ENCODE measurements at regions not wholly inside any gene's neighbourhood (a gene's known extent, or its start where the extent isn't known, plus 50 kb on each side); places are given as distances from the start of the nearest gene placed in this dataset.

- no peak for FAIRE-seq
- DNase-seq (ENCODE audit: extremely low spot score, insufficient read length, low read depth), result no peak
Observed at GRCh38 chr16:82262244-82262643, 92.2 kb upstream of the MPHOSPH6 start.

- DNase-seq (ENCODE audit: extremely low spot score, insufficient read length, low read depth) (no peak), FAIRE-seq (no peak)
Observed at GRCh38 chr16:82260212-82260795, 90.3 kb upstream of the MPHOSPH6 start.

GRCh38 chr16:82259731-82260130 lies 89.7 kb upstream of the MPHOSPH6 start:
- FAIRE-seq (no peak), DNase-seq (ENCODE audit: extremely low spot score, insufficient read length, low read depth) (no peak)

GRCh38 chr16:82257990-82258389 lies 88.0 kb upstream of the MPHOSPH6 start:
- FAIRE-seq (no peak), DNase-seq (ENCODE audit: extremely low spot score, insufficient read length, low read depth) (no peak)

GRCh38 chr16:82252582-82252981 lies 82.6 kb upstream of the MPHOSPH6 start:
- FAIRE-seq (no peak), DNase-seq (ENCODE audit: extremely low spot score, insufficient read length, low read depth) (no peak)

- DNase-seq (ENCODE audit: extremely low spot score, insufficient read length, low read depth) (no peak), FAIRE-seq (no peak)
Observed at GRCh38 chr16:82248677-82249076, 78.7 kb upstream of the MPHOSPH6 start.

- FAIRE-seq (no peak), DNase-seq (ENCODE audit: extremely low spot score, insufficient read length, low read depth) (no peak)
Observed at GRCh38 chr16:82248012-82248656, 78.1 kb upstream of the MPHOSPH6 start.

GRCh38 chr16:82242201-82242600 lies 72.2 kb upstream of the MPHOSPH6 start:
- no peak for DNase-seq (ENCODE audit: extremely low spot score, insufficient read length, low read depth)
- FAIRE-seq, result no peak

GRCh38 chr16:82241469-82242052 lies 71.5 kb upstream of the MPHOSPH6 start:
- no peak for DNase-seq (ENCODE audit: extremely low spot score, insufficient read length, low read depth)
- FAIRE-seq, result no peak

- no peak for DNase-seq (ENCODE audit: extremely low spot score, insufficient read length, low read depth)
- FAIRE-seq, result no peak
Observed at GRCh38 chr16:82240111-82240510, 70.1 kb upstream of the MPHOSPH6 start.

GRCh38 chr16:82236875-82237274 lies 66.9 kb upstream of the MPHOSPH6 start:
- FAIRE-seq (no peak), DNase-seq (ENCODE audit: extremely low spot score, insufficient read length, low read depth) (no peak)

- FAIRE-seq (peak; percentile 31), DNase-seq (ENCODE audit: extremely low spot score, insufficient read length, low read depth) (no peak)
Observed at GRCh38 chr16:82236415-82236814, 66.4 kb upstream of the MPHOSPH6 start.

- FAIRE-seq, result no peak
- DNase-seq (ENCODE audit: extremely low spot score, insufficient read length, low read depth), result no peak
Observed at GRCh38 chr16:82232806-82233205, 62.8 kb upstream of the MPHOSPH6 start.

- DNase-seq (ENCODE audit: extremely low spot score, insufficient read length, low read depth) (no peak), FAIRE-seq (no peak)
Observed at GRCh38 chr16:82231008-82231787, 61.2 kb upstream of the MPHOSPH6 start.

- FAIRE-seq, result peak; percentile 86
- peak; percentile 4 for DNase-seq (ENCODE audit: extremely low spot score, insufficient read length, low read depth)
Observed at GRCh38 chr16:82229800-82230619, 60.0 kb upstream of the MPHOSPH6 start.

- FAIRE-seq (no peak), DNase-seq (ENCODE audit: extremely low spot score, insufficient read length, low read depth) (no peak)
Observed at GRCh38 chr16:82226327-82226726, 56.3 kb upstream of the MPHOSPH6 start.

GRCh38 chr16:82224821-82225220 lies 54.8 kb upstream of the MPHOSPH6 start:
- FAIRE-seq, result no peak
- DNase-seq (ENCODE audit: extremely low spot score, insufficient read length, low read depth), result no peak

- DNase-seq (ENCODE audit: extremely low spot score, insufficient read length, low read depth), result no peak
- peak; percentile 26 for FAIRE-seq
Observed at GRCh38 chr16:82220541-82220940, 50.5 kb upstream of the MPHOSPH6 start.
